Caco-2 (cell line): ENCODE measurements at regions not wholly inside any gene's neighbourhood (a gene's known extent, or its start where the extent isn't known, plus 50 kb on each side); places are given as distances from the start of the nearest gene placed in this dataset.

ENCODE experiments used
- BruUV-seq: library from RNA; stranded (reverse); fragments of 400-500 nt; replicated peaks from 2 replicates; lab custom pipeline; 2021; lab: Mats Ljungman, UMichigan
- CTCF ChIA-PET: fragments of 300-600 bp; sonication (Branson Sonifier 250); formaldehyde crosslinking; loops from one replicate; lab custom pipeline; 2022; ENCODE audit warnings: antibody characterized with exemption; lab: Charles Lee
- POLR2A ChIA-PET: fragments of 300-600 bp; sonication (Branson Sonifier 250); formaldehyde crosslinking; loops from one replicate; lab custom pipeline; 2022; ENCODE audit warnings: antibody characterized with exemption; lab: Charles Lee
- DNase-seq, 2 experiments: peaks; one replicate each; pipeline versions ENCODE4 v3.0.0 to v3.0.0-alpha.2; 2020 to 2022
- H3K27me3 ChIP-seq: replicated peaks from 2 replicates; pipeline ENCODE4 v1.6.0; 2011; ENCODE audit warnings: low read length; ENCODE audit not compliant: control insufficient read depth, insufficient read depth
- H3K36me3 ChIP-seq: 2 replicates; pipeline ENCODE4 v1.5.1; 2011; ENCODE audit warnings: low read length; ENCODE audit not compliant: control insufficient read depth, insufficient read depth
- H3K4me1 ChIP-seq: fragments of 250-450 bp; sonication (Bioruptor Pico); 2 replicates; pipeline ENCODE4 v1.5.1; 2020; ENCODE audit warnings: mild to moderate bottlenecking
- H3K4me3 ChIP-seq: 2 replicates; pipeline ENCODE4 v1.5.1; 2011; ENCODE audit warnings: low read depth, mild to moderate bottlenecking, control low read depth, low read length
- H3K9me3 ChIP-seq: fragments of 250-450 bp; sonication (Bioruptor Pico); 2 replicates; pipeline ENCODE4 v1.5.1; 2020; ENCODE audit warnings: mild to moderate bottlenecking, moderate library complexity
- H3K27ac Mint-ChIP-seq: one replicate; pipeline ENCODE4 v1.8.0; 2022; ENCODE audit warnings: mixed read lengths; ENCODE audit not compliant: unreplicated experiment
- H3K27me3 Mint-ChIP-seq: one replicate; pipeline ENCODE4 v1.8.0; 2022; ENCODE audit warnings: mixed read lengths; ENCODE audit not compliant: insufficient read depth, unreplicated experiment
- H3K36me3 Mint-ChIP-seq: one replicate; pipeline ENCODE4 v1.8.0; 2022; ENCODE audit warnings: mild to moderate bottlenecking, mixed read lengths; ENCODE audit not compliant: insufficient read depth, unreplicated experiment
- H3K4me1 Mint-ChIP-seq: one replicate; pipeline ENCODE4 v1.8.0; 2022; ENCODE audit warnings: low read depth, mixed read lengths; ENCODE audit not compliant: unreplicated experiment
- H3K4me3 Mint-ChIP-seq: one replicate; pipeline ENCODE4 v1.8.0; 2022; ENCODE audit warnings: mild to moderate bottlenecking, moderate library complexity, mixed read lengths; ENCODE audit not compliant: unreplicated experiment
- H3K9me3 Mint-ChIP-seq: one replicate; pipeline ENCODE4 v1.8.0; 2022; ENCODE audit warnings: mixed read lengths; ENCODE audit not compliant: unreplicated experiment
- CTCF ChIP-seq, 2 experiments: fragments of 200-600 bp in 1 of 2; IDR thresholded peaks; 1 replicate in 1 of 2; 2 replicates in 1 of 2; pipeline versions ENCODE4 v1.5.1 to v1.8.0; 2011 to 2022; ENCODE audit warnings: antibody characterized with exemption in 1 of 2, control low read depth in 1 of 2, inconsistent platforms in 1 of 2, low read depth in 1 of 2, low read length in 1 of 2, mild to moderate bottlenecking in 1 of 2, moderate library complexity in 1 of 2; ENCODE audit not compliant: insufficient read depth in 1 of 2, severe bottlenecking in 1 of 2, unreplicated experiment in 1 of 2
- intact Hi-C: fragments of 100-400 bp; cut with micrococcal nuclease; formaldehyde crosslinking; loops from one replicate; pipeline ENCODE4 v1.10.0; 2022; ENCODE audit not compliant: unreplicated experiment

DNA sequence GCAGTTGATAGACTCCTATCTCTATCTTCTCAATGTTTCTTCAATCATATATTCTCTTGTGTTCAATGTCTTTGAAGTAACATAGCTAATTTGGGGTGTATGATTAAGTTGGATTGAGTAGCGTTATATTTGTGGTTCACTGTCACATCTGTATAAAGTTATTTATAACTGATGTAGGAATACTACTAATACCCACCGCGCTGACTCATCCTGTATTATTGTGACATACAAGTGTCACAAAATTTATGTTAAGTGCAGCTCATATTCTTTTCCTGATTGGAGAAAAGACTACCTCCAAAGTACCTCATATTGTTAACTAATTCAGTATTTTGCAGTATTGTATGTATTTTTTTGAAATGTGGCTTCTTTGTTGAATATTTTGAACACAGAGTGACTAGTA lies 940.8 kb downstream of the SLC6A15 start:
- intact Hi-C loops = no loop called here
- Mint-ChIP-seq H3K27ac (no peak overlapping the region), H3K4me3 (no peak overlapping the region), H3K4me1 (no peaks in the 10 kb centered on the region), H3K9me3 (no peaks in the 10 kb centered on the region), H3K27me3 (no peaks in the 10 kb centered on the region), H3K36me3 (no peaks in the 10 kb centered on the region)
- Histone ChIP-seq H3K4me3 (no peak overlapping the region), H3K4me1 (no peaks in the 10 kb centered on the region), H3K27me3 (no peaks in the 10 kb centered on the region), H3K36me3 (no peaks in the 10 kb centered on the region), H3K9me3 (no peaks in the 10 kb centered on the region)
- no peak for TF ChIP-seq CTCF (IDR thresholded peaks at IDR 0.05; ENCODE audit: insufficient read depth in 1 of 2, low read depth in 1 of 2, low read length in 1 of 2, severe bottlenecking in 1 of 2, unreplicated experiment in 1 of 2)
- no peak for DNase-seq
- ChIA-PET CTCF (no interaction called here), POLR2A (no interaction called here)
- BruUV-seq = no TSS peak

DNA sequence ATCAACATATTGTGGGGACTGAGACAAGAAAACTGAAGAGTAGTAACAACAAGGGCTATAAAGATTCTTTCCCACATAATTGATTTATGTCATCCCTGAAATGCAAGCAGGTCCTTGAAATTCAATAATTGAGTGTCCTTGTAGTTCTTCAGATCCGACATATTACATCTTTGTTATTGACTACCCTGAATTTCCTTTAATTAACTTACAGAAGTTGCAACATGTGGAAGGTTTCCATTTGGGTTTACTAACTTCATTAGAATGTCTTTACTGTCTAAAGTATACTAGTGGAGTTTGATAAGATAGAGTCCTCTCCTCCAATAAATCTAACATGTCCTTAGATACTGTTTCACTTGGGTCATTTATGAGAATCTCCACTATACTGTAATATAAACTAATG lies 951.8 kb downstream of the SLC6A15 start:
- Histone ChIP-seq H3K9me3 (no peaks in the 10 kb centered on the region), H3K4me1 (no peaks in the 10 kb centered on the region), H3K27me3 (no peaks in the 10 kb centered on the region), H3K4me3 (no peak overlapping the region), H3K36me3 (no peaks in the 10 kb centered on the region)
- Mint-ChIP-seq H3K4me1 (no peaks in the 10 kb centered on the region), H3K27me3 (no peaks in the 10 kb centered on the region), H3K4me3 (no peak overlapping the region), H3K36me3 (no peaks in the 10 kb centered on the region), H3K9me3 (no peaks in the 10 kb centered on the region), H3K27ac (no peak overlapping the region)
- TF ChIP-seq CTCF (IDR thresholded peaks at IDR 0.05; ENCODE audit: insufficient read depth in 1 of 2, low read depth in 1 of 2, low read length in 1 of 2, severe bottlenecking in 1 of 2, unreplicated experiment in 1 of 2) = no peak
- intact Hi-C loops = no loop called here
- no TSS peak for BruUV-seq
- CTCF ChIA-PET = no interaction called here
- no peak for DNase-seq
- POLR2A ChIA-PET = no interaction called here

DNA sequence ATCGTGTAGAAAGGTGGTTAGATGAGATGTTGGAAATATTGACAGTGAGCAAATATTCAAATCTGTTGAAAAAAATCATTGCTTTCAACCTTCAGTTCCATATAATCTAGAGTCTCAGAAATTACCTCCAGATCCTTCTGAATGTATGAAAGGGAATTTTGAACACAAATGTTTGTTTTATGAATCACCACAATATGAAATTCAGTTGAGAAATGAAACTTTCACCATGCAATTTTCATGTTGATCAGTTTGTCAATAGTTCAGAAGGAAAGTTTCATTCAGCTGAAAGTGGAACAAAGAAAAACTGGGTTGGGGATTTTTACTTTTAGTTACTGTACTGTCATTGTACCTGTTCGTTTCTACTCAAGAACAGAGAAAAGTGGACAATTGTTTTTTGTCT lies 953.6 kb downstream of the SLC6A15 start:
- H3K27ac Mint-ChIP-seq = no peak overlapping the region
- H3K27me3 Mint-ChIP-seq = no peaks in the 10 kb centered on the region
- no peaks in the 10 kb centered on the region for H3K27me3 ChIP-seq
- no peak overlapping the region for H3K4me3 ChIP-seq
- H3K4me1 Mint-ChIP-seq = no peaks in the 10 kb centered on the region
- ChIA-PET CTCF (no interaction called here), POLR2A (no interaction called here)
- intact Hi-C loops = loop anchor here (10.0 kb wide), 1 partner anchor 546 kb away; no protein-coding TSS in a partner anchor
- no peaks in the 10 kb centered on the region for H3K4me1 ChIP-seq
- no TSS peak for BruUV-seq
- no peaks in the 10 kb centered on the region for H3K9me3 Mint-ChIP-seq
- DNase-seq = no peak
- H3K4me3 Mint-ChIP-seq = no peak overlapping the region
- no peaks in the 10 kb centered on the region for H3K9me3 ChIP-seq
- no peaks in the 10 kb centered on the region for H3K36me3 Mint-ChIP-seq
- no peaks in the 10 kb centered on the region for H3K36me3 ChIP-seq
- no peak for TF ChIP-seq CTCF (IDR thresholded peaks at IDR 0.05; ENCODE audit: insufficient read depth in 1 of 2, low read depth in 1 of 2, low read length in 1 of 2, severe bottlenecking in 1 of 2, unreplicated experiment in 1 of 2)
